Stomach (tissue), 8 donors: ENCODE measurements at regions not wholly inside any gene's neighbourhood (a gene's known extent, or its start where the extent isn't known, plus 50 kb on each side); places are given as distances from the start of the nearest gene placed in this dataset.

Source experiments
- DNase-seq, 2 donors: peaks; one replicate each; pipeline versions ENCODE4 v3.0.0 to v3.0.0-alpha.2; 2013 to 2019
- H3K27ac ChIP-seq, 5 donors: fragments of 200-600 bp in 4 of 5; sonication (generic) in 4 of 5; one replicate each; pipeline ENCODE4 v1.5.1; 2013 to 2019; ENCODE audit warnings: mild to moderate bottlenecking in 1 of 5, moderate library complexity in 1 of 5
- H3K27me3 ChIP-seq, 3 donors: fragments of 200-600 bp; sonication (generic); one replicate each; pipeline ENCODE4 v1.5.1; 2017 to 2019; ENCODE audit warnings: mixed run types in 1 of 3
- H3K36me3 ChIP-seq, 4 donors: fragments of 200-600 bp; sonication (generic); 1 replicate in 3 of 4; 2 replicates in 1 of 4; pipeline ENCODE4 v1.5.1; 2016 to 2019
- H3K4me1 ChIP-seq, 4 donors: fragments of 200-600 bp; sonication (generic); one replicate each; pipeline ENCODE4 v1.5.1; 2016 to 2019
- H3K4me3 ChIP-seq, 4 donors: fragments of 200-600 bp; sonication (generic) in 3 of 4; one replicate each; pipeline ENCODE4 v1.5.1; 2016 to 2019; ENCODE audit warnings: mild to moderate bottlenecking in 1 of 4
- H3K9me3 ChIP-seq, 4 donors: fragments of 200-600 bp; sonication (generic); one replicate each; pipeline ENCODE4 v1.5.1; 2016 to 2019
- CTCF ChIP-seq, 7 experiments: fragments of 450-650 bp in 4 of 7; fragments of 200-600 bp in 3 of 7; sonication (generic) in 3 of 7; IDR thresholded peaks; one replicate each; pipeline ENCODE4 v1.5.1; 2016 to 2019; ENCODE audit warnings: antibody characterized with exemption in 7 of 7, control low read depth in 2 of 7, mild to moderate bottlenecking in 1 of 7
- EP300 ChIP-seq: sonication (generic); formaldehyde crosslinking; IDR thresholded peaks from one replicate; pipeline ENCODE4 v1.6.1; 2017; ENCODE audit warnings: antibody characterized with exemption
- POLR2A ChIP-seq, 4 donors: fragments of 450-650 bp; IDR thresholded peaks; one replicate each; pipeline ENCODE4 v1.6.1; 2016; ENCODE audit warnings: antibody characterized with exemption in 4 of 4, control low read depth in 2 of 4, mild to moderate bottlenecking in 1 of 4, moderate library complexity in 1 of 4
- POLR2AphosphoS5 ChIP-seq, 3 donors: sonication (generic); formaldehyde crosslinking; IDR thresholded peaks; one replicate each; pipeline ENCODE4 v1.6.1; 2016; ENCODE audit warnings: antibody characterized with exemption in 3 of 3
- WGBS, 5 donors: extraction: QIAGEN DNeasy Blood & Tissue Kit in 3 of 5; methylation state at CpG; one replicate each; pipeline versions ENCODE4 v1.1.5 to v1.1.7; 2013 to 2018; 5-methylcytosine and 5-hydroxymethylcytosine counted together
- intact Hi-C: fragments of 100-400 bp; cut with DNase I; formaldehyde crosslinking; loops from one replicate; pipeline ENCODE4 v1.15.1; 2023; ENCODE audit warnings: low total_unique reads
- donor health status: healthy with polysubstance abuse.
- donor health status: Bipolar disorder and iron deficiency.
- donor health status: healthy.

GRCh38 chr1:79660129-79660528 is 653.6 kb upstream of the ADGRL4 start:
- H3K36me3 ChIP-seq: no peaks in the 10 kb centered on the region
- no peak overlapping the region for H3K27ac ChIP-seq
- WGBS, 5 donors: 67 to 80% (median 73%) methylated on average over 2 of the region's 2 CpGs
- intact Hi-C loops: no loop called here
- no peaks in the 10 kb centered on the region for H3K27me3 ChIP-seq
- H3K4me1 ChIP-seq: no peaks in the 10 kb centered on the region
- TF ChIP-seq EP300: no peak
- TF ChIP-seq CTCF (IDR thresholded peaks at IDR 0.05): no peak
- TF ChIP-seq POLR2AphosphoS5 (IDR thresholded peaks at IDR 0.05): no peak
- no peak for TF ChIP-seq POLR2A (IDR thresholded peaks at IDR 0.05)
- no peak overlapping the region for H3K4me3 ChIP-seq
- no peak for DNase-seq
- H3K9me3 ChIP-seq: no peaks in the 10 kb centered on the region

- no peak for TF ChIP-seq CTCF (IDR thresholded peaks at IDR 0.05)
- 44 to 59% (median 51%) methylated on average over 2 of the region's 2 CpGs for WGBS, 5 donors
- intact Hi-C loops: no loop called here
- no peaks in the 10 kb centered on the region for H3K9me3 ChIP-seq
- no peaks in the 10 kb centered on the region for H3K36me3 ChIP-seq
- no peaks in the 10 kb centered on the region for H3K4me1 ChIP-seq
- no peak overlapping the region for H3K4me3 ChIP-seq
- H3K27ac ChIP-seq: no peak overlapping the region
- DNase-seq: peak in 1 of 2 donors; percentile 28
- no peaks in the 10 kb centered on the region for H3K27me3 ChIP-seq
Measured at GRCh38 chr1:79657951-79658658, 651.6 kb upstream of the ADGRL4 start.

- TF ChIP-seq POLR2A (IDR thresholded peaks at IDR 0.05) (no peak), CTCF (IDR thresholded peaks at IDR 0.05) (no peak), POLR2AphosphoS5 (IDR thresholded peaks at IDR 0.05) (no peak), EP300 (no peak)
- Histone ChIP-seq H3K4me3 (no peak overlapping the region), H3K27ac (no peak overlapping the region), H3K4me1 (no peaks in the 10 kb centered on the region), H3K27me3 (no peaks in the 10 kb centered on the region), H3K9me3 (no peaks in the 10 kb centered on the region), H3K36me3 (no peaks in the 10 kb centered on the region)
- 61 to 78% (median 63%) methylated on average over 2 of the region's 2 CpGs for WGBS, 5 donors
- DNase-seq: no peak
- intact Hi-C loops: no loop called here
Measured at GRCh38 chr1:79655876-79656275, 649.3 kb upstream of the ADGRL4 start.

- no peaks in the 10 kb centered on the region for H3K4me1 ChIP-seq
- no peaks in the 10 kb centered on the region for H3K27me3 ChIP-seq
- intact Hi-C loops: no loop called here
- no peak overlapping the region for H3K27ac ChIP-seq
- TF ChIP-seq POLR2AphosphoS5 (IDR thresholded peaks at IDR 0.05) (no peak), POLR2A (IDR thresholded peaks at IDR 0.05) (no peak), CTCF (IDR thresholded peaks at IDR 0.05) (no peak), EP300 (no peak)
- DNase-seq: no peak
- WGBS, 5 donors: 35 to 54% (median 43%) methylated on average over 3 of the region's 3 CpGs
- H3K9me3 ChIP-seq: no peaks in the 10 kb centered on the region
- H3K36me3 ChIP-seq: no peaks in the 10 kb centered on the region
- H3K4me3 ChIP-seq: no peak overlapping the region
Measured at GRCh38 chr1:79652426-79652825, 645.9 kb upstream of the ADGRL4 start.
